HEK293 (cell line): ENCODE measurements at regions not wholly inside any gene's neighbourhood (a gene's known extent, or its start where the extent isn't known, plus 50 kb on each side); places are given as distances from the start of the nearest gene placed in this dataset.

Source experiments
- CTCF ChIA-PET: fragments of 350-600 bp; formaldehyde crosslinking; extraction: SDS; loops from one replicate; lab custom pipeline; 2021; ENCODE audit warnings: antibody characterized with exemption; lab: Yijun Ruan, JAX
- POLR2A ChIA-PET: fragments of 300-600 bp; formaldehyde crosslinking; extraction: SDS; loops from one replicate; lab custom pipeline; 2020; ENCODE audit warnings: antibody characterized with exemption, inconsistent platforms; lab: Yijun Ruan, JAX
- H3K27ac ChIP-seq: fragments of 200-500 bp; sonication (Bioruptor generic); 2 replicates; pipeline ENCODE4 v1.5.1; 2014; ENCODE audit warnings: low read depth, low read length, control low read depth, inconsistent platforms; ENCODE audit errors: extremely low read depth
- H3K36me3 ChIP-seq, 2 experiments: fragments of 200-500 bp in 1 of 2; sonication (Bioruptor generic) in 1 of 2; 1 replicate in 1 of 2; 2 replicates in 1 of 2; pipeline ENCODE4 v1.5.1; 2014 to 2017; ENCODE audit warnings: inconsistent platforms in 2 of 2, low read length in 2 of 2; ENCODE audit not compliant: control insufficient read depth in 2 of 2, insufficient read depth in 1 of 2
- H3K4me1 ChIP-seq: fragments of 200-500 bp; sonication (Bioruptor generic); 2 replicates; pipeline ENCODE4 v1.5.1; 2014; ENCODE audit warnings: mild to moderate bottlenecking, low read length, inconsistent platforms; ENCODE audit not compliant: control insufficient read depth, insufficient read depth
- H3K4me3 ChIP-seq: 2 replicates; pipeline ENCODE4 v1.5.1; 2011; ENCODE audit warnings: low read depth, mild to moderate bottlenecking, control low read depth, low read length, moderate library complexity
- H3K9me3 ChIP-seq: fragments of 200-500 bp; sonication (Bioruptor generic); 2 replicates; pipeline ENCODE4 v1.5.1; 2014; ENCODE audit warnings: low read depth, low read length, inconsistent platforms; ENCODE audit not compliant: control insufficient read depth, insufficient read depth
- BCL11A ChIP-seq: fragments of 450-650 bp; formaldehyde crosslinking; IDR thresholded peaks from 2 replicates; pipeline ENCODE4 v1.5.1; 2016; ENCODE audit warnings: low read depth, missing biosample characterization, missing genetic modification characterization
- GLI4 ChIP-seq: fragments of 450-650 bp; formaldehyde crosslinking; IDR thresholded peaks from 2 replicates; pipeline ENCODE4 v1.5.1; 2016; ENCODE audit warnings: missing biosample characterization, missing genetic modification characterization
- GLIS2 ChIP-seq: fragments of 450-650 bp; formaldehyde crosslinking; IDR thresholded peaks from 2 replicates; pipeline ENCODE4 v1.5.1; 2016; ENCODE audit warnings: missing biosample characterization, missing genetic modification characterization
- IKZF3 ChIP-seq: fragments of 450-650 bp; IDR thresholded peaks from 2 replicates; pipeline ENCODE4 v1.5.0; 2018; ENCODE audit warnings: missing biosample characterization, mild to moderate bottlenecking, missing genetic modification characterization, moderate library complexity
- KLF9 ChIP-seq: fragments of 450-650 bp; formaldehyde crosslinking; IDR thresholded peaks from 2 replicates; pipeline ENCODE4 v1.5.1; 2016; ENCODE audit warnings: missing biosample characterization, missing genetic modification characterization, low read depth
- MEIS1 ChIP-seq: sonication (generic); formaldehyde crosslinking; IDR thresholded peaks from 2 replicates; pipeline ENCODE4 v1.8.1; 2022; ENCODE audit warnings: missing genetic modification reagents, mild to moderate bottlenecking, borderline replicate concordance
- RBAK ChIP-seq: fragments of 450-650 bp; formaldehyde crosslinking; IDR thresholded peaks from 2 replicates; pipeline ENCODE4 v1.5.1; 2016; ENCODE audit warnings: missing biosample characterization, missing genetic modification characterization
- REPIN1 ChIP-seq: fragments of 450-650 bp; formaldehyde crosslinking; IDR thresholded peaks from 2 replicates; pipeline ENCODE4 v1.5.1; 2017; ENCODE audit warnings: missing biosample characterization, missing genetic modification characterization, low read depth
- SCRT2 ChIP-seq: fragments of 450-650 bp; formaldehyde crosslinking; IDR thresholded peaks from 2 replicates; pipeline ENCODE4 v1.5.1; 2016; ENCODE audit warnings: missing biosample characterization, missing genetic modification characterization
- ZBTB1 ChIP-seq: fragments of 450-650 bp; formaldehyde crosslinking; IDR thresholded peaks from 2 replicates; pipeline ENCODE4 v1.5.1; 2016; ENCODE audit warnings: missing biosample characterization, missing genetic modification characterization
- ZBTB48 ChIP-seq: fragments of 450-650 bp; formaldehyde crosslinking; IDR thresholded peaks from 2 replicates; pipeline ENCODE4 v1.5.1; 2016; ENCODE audit warnings: missing biosample characterization, missing genetic modification characterization
- ZBTB8A ChIP-seq: fragments of 450-650 bp; formaldehyde crosslinking; IDR thresholded peaks from 2 replicates; pipeline ENCODE4 v1.5.1; 2016; ENCODE audit warnings: missing biosample characterization, missing genetic modification characterization
- ZFP3 ChIP-seq: fragments of 450-650 bp; formaldehyde crosslinking; IDR thresholded peaks from 2 replicates; pipeline ENCODE4 v1.5.1; 2016; ENCODE audit warnings: low read depth, missing biosample characterization, missing genetic modification characterization
- ZFP41 ChIP-seq: fragments of 450-650 bp; formaldehyde crosslinking; IDR thresholded peaks from 2 replicates; pipeline ENCODE4 v1.5.1; 2016; ENCODE audit warnings: missing biosample characterization, missing genetic modification characterization, borderline replicate concordance
- ZNF138 ChIP-seq: fragments of 450-650 bp; formaldehyde crosslinking; IDR thresholded peaks from 2 replicates; pipeline ENCODE4 v1.5.1; 2016; ENCODE audit warnings: missing biosample characterization, missing genetic modification characterization, borderline replicate concordance
- ZNF184 ChIP-seq: fragments of 450-650 bp; IDR thresholded peaks from 2 replicates; pipeline ENCODE4 v1.5.1; 2018; ENCODE audit warnings: missing biosample characterization, mild to moderate bottlenecking, missing genetic modification characterization
- ZNF24 ChIP-seq: fragments of 450-650 bp; formaldehyde crosslinking; IDR thresholded peaks from 2 replicates; pipeline ENCODE4 v1.5.1; 2016; ENCODE audit warnings: missing biosample characterization, missing genetic modification characterization
- ZNF501 ChIP-seq: fragments of 450-650 bp; formaldehyde crosslinking; IDR thresholded peaks from 2 replicates; pipeline ENCODE4 v1.5.1; 2016; ENCODE audit warnings: missing biosample characterization, missing genetic modification characterization
- ZNF555 ChIP-seq: fragments of 450-650 bp; formaldehyde crosslinking; conservative IDR thresholded peaks from 2 replicates; pipeline ENCODE4 v1.5.1; 2017; ENCODE audit warnings: missing biosample characterization, mild to moderate bottlenecking, missing genetic modification characterization, inconsistent platforms
- ZNF560 ChIP-seq: fragments of 450-650 bp; formaldehyde crosslinking; IDR thresholded peaks from 2 replicates; pipeline ENCODE4 v1.5.1; 2017; ENCODE audit warnings: missing biosample characterization, missing genetic modification characterization, borderline replicate concordance
- ZNF600 ChIP-seq: fragments of 450-650 bp; formaldehyde crosslinking; IDR thresholded peaks from 2 replicates; pipeline ENCODE4 v1.5.1; 2016; ENCODE audit warnings: missing biosample characterization, missing genetic modification characterization
- ZNF664 ChIP-seq: fragments of 450-650 bp; formaldehyde crosslinking; IDR thresholded peaks from 2 replicates; pipeline ENCODE4 v1.5.1; 2016; ENCODE audit warnings: missing biosample characterization, missing genetic modification characterization
- ZNF707 ChIP-seq: fragments of 450-650 bp; formaldehyde crosslinking; IDR thresholded peaks from 2 replicates; pipeline ENCODE4 v1.5.1; 2016; ENCODE audit warnings: missing biosample characterization, missing genetic modification characterization
- ZSCAN16 ChIP-seq: fragments of 450-650 bp; formaldehyde crosslinking; IDR thresholded peaks from 2 replicates; pipeline ENCODE4 v1.5.1; 2016; ENCODE audit warnings: missing biosample characterization, missing genetic modification characterization
- ZSCAN30 ChIP-seq: fragments of 450-650 bp; IDR thresholded peaks from 2 replicates; pipeline ENCODE4 v1.5.1; 2018; ENCODE audit warnings: missing biosample characterization, mild to moderate bottlenecking, missing genetic modification characterization, moderate library complexity
- TF ChIP-seq, protein P1 (sequence below): fragments of 450-650 bp; formaldehyde crosslinking; IDR thresholded peaks from 2 replicates; pipeline ENCODE4 v1.5.1; 2016; ENCODE audit warnings: missing biosample characterization, missing genetic modification characterization
- TF ChIP-seq, protein P2 (sequence below): fragments of 450-650 bp; formaldehyde crosslinking; IDR thresholded peaks from 2 replicates; pipeline ENCODE4; 2016; ENCODE audit warnings: missing biosample characterization, missing genetic modification characterization

- no peaks in the 10 kb centered on the region for H3K4me1 ChIP-seq
- ChIA-PET CTCF (no interaction called here), POLR2A (no interaction called here)
- no peak for TF ChIP-seq ZNF24
- no peak for TF ChIP-seq ZNF501 (tag by site-specific recombination)
- TF ChIP-seq ZNF560 = no peak
- TF ChIP-seq RBAK (tag by site-specific recombination) = no peak
- TF ChIP-seq ZNF600 = no peak
- no peak for TF ChIP-seq ZNF664 (tag by site-specific recombination)
- no peak for TF ChIP-seq ZSCAN30
- no peak for TF ChIP-seq MEIS1 (CRISPR knock-in tag)
- TF ChIP-seq ZBTB48 = no peak
- TF ChIP-seq, protein P1, sequence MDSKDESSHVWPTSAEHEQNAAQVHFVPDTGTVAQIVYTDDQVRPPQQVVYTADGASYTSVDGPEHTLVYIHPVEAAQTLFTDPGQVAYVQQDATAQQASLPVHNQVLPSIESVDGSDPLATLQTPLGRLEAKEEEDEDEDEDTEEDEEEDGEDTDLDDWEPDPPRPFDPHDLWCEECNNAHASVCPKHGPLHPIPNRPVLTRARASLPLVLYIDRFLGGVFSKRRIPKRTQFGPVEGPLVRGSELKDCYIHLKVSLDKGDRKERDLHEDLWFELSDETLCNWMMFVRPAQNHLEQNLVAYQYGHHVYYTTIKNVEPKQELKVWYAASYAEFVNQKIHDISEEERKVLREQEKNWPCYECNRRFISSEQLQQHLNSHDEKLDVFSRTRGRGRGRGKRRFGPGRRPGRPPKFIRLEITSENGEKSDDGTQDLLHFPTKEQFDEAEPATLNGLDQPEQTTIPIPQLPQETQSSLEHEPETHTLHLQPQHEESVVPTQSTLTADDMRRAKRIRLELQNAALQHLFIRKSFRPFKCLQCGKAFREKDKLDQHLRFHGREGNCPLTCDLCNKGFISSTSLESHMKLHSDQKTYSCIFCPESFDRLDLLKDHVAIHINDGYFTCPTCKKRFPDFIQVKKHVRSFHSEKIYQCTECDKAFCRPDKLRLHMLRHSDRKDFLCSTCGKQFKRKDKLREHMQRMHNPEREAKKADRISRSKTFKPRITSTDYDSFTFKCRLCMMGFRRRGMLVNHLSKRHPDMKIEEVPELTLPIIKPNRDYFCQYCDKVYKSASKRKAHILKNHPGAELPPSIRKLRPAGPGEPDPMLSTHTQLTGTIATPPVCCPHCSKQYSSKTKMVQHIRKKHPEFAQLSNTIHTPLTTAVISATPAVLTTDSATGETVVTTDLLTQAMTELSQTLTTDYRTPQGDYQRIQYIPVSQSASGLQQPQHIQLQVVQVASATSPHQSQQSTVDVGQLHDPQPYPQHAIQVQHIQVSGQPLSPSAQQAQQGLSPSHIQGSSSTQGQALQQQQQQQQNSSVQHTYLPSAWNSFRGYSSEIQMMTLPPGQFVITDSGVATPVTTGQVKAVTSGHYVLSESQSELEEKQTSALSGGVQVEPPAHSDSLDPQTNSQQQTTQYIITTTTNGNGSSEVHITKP (tag by site-specific recombination) = no peak
- TF ChIP-seq GLI4 (tag by site-specific recombination) = no peak
- no peak overlapping the region for H3K27ac ChIP-seq
- no peaks in the 10 kb centered on the region for H3K9me3 ChIP-seq
- no peaks in the 10 kb centered on the region for H3K36me3 ChIP-seq
- no peak overlapping the region for H3K4me3 ChIP-seq
Measured at GRCh38 chr14:100962494-100962893, 59.0 kb upstream of the RTL1 start.

- Histone ChIP-seq H3K4me3 (no peak overlapping the region), H3K27ac (no peak overlapping the region), H3K9me3 (no peaks in the 10 kb centered on the region), H3K36me3 (no peaks in the 10 kb centered on the region), H3K4me1 (no peaks in the 10 kb centered on the region)
- POLR2A ChIA-PET = no interaction called here
- CTCF ChIA-PET = no interaction called here
- TF ChIP-seq IKZF3 (tag by site-specific recombination) (no peak), ZFP41 (tag by site-specific recombination) (no peak), SCRT2 (tag by site-specific recombination) (no peak), ZNF555 (tag by site-specific recombination) (no peak), ZNF138 (tag by site-specific recombination) (no peak), ZSCAN16 (tag by site-specific recombination) (no peak), BCL11A (no peak), ZNF184 (tag by site-specific recombination) (no peak), KLF9 (no peak), ZNF707 (tag by site-specific recombination) (no peak), ZFP3 (no peak), ZBTB1 (no peak), ZBTB8A (tag by site-specific recombination) (no peak), GLIS2 (tag by site-specific recombination) (no peak), REPIN1 (tag by site-specific recombination) (no peak)
- TF ChIP-seq, protein P2, sequence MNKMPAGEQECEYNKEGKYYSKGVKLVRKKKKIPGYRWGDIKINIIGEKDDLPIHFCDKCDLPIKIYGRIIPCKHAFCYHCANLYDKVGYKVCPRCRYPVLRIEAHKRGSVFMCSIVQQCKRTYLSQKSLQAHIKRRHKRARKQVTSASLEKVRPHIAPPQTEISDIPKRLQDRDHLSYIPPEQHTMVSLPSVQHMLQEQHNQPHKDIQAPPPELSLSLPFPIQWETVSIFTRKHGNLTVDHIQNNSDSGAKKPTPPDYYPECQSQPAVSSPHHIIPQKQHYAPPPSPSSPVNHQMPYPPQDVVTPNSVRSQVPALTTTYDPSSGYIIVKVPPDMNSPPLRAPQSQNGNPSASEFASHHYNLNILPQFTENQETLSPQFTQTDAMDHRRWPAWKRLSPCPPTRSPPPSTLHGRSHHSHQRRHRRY (tag by site-specific recombination) = no peak
Measured at GRCh38 chr14:100965296-100965695, 61.8 kb upstream of the RTL1 start.
